GM12874 (cell line): ENCODE measurements at regions not wholly inside any gene's neighbourhood (a gene's known extent, or its start where the extent isn't known, plus 50 kb on each side); places are given as distances from the start of the nearest gene placed in this dataset.

ENCODE experiments used
- TF ChIP-seq, protein P1 (sequence below): IDR thresholded peaks from 2 replicates; pipeline ENCODE4 v1.5.1; 2011; ENCODE audit warnings: low read depth, mild to moderate bottlenecking, control low read depth, low read length, moderate library complexity; ENCODE audit not compliant: insufficient read depth

DNA sequence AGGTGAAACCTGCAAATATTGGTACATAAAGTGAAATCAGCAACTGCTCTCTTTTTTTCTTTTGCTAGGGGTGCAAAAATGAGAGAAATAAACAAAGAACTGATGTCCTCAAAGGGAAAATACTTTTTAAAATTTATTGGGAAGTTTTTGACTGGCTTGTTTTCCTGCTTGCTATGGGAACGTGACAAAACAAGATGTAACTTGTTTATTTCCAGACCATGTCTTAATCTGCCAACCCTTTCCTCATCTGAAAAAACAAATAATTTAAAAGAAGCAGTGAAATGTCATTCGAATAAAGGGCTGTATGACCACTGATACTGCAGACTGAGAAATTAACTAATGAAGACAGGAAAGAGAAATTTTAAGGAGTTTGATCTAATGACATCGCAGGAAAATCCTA is 221.9 kb downstream of the CBLN4 start:
- TF ChIP-seq, protein P1, sequence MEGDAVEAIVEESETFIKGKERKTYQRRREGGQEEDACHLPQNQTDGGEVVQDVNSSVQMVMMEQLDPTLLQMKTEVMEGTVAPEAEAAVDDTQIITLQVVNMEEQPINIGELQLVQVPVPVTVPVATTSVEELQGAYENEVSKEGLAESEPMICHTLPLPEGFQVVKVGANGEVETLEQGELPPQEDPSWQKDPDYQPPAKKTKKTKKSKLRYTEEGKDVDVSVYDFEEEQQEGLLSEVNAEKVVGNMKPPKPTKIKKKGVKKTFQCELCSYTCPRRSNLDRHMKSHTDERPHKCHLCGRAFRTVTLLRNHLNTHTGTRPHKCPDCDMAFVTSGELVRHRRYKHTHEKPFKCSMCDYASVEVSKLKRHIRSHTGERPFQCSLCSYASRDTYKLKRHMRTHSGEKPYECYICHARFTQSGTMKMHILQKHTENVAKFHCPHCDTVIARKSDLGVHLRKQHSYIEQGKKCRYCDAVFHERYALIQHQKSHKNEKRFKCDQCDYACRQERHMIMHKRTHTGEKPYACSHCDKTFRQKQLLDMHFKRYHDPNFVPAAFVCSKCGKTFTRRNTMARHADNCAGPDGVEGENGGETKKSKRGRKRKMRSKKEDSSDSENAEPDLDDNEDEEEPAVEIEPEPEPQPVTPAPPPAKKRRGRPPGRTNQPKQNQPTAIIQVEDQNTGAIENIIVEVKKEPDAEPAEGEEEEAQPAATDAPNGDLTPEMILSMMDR = no peak

DNA sequence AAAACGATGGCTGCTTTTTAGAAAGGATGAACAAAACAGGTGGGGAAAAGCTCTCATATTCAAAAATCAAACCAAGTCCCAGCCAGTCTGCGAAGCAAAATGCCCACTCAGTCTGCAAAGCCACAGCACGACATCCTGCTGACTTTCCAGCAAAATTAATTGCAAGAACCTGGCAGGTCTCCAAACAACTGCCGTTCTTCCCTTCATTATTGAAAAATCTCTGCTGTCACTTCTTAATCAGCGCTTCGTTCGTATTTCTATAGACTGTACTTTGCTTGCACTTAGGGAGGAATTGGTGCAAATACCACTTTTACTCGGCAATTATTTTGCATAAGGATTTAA is 222.4 kb downstream of the CBLN4 start:
- TF ChIP-seq, protein P1 = no peak

DNA sequence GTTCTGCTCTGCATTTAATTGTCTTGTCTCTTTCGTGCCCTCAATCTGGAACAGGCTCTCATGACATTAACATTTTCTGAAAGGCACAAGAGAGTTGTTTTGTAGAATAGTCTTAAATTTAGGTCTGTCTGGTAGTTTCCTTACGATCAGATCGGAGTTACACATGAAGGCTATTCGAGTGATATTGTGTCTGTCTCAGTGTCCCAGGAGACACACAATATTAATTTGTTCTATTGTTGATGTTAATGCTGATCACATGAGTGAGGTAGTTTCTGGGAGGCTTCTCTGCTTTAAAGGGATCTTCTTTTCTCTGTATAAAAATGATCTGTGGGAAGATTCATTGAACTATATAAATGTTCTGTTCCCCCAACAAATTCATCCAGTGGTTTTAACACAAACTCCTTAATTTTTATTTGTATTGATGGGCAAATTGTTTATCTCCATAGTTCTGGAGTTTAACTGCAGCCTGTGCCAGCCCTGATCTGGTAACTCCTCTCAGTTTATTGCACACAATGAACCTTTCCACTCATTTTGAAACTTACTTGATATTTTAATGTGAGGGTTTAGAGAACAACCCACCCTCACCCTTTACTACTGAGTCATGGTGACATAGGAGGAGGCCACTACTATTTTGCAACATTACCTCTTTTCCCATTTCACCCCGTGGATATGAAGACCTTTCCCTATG is 223.0 kb downstream of the CBLN4 start:
- TF ChIP-seq, protein P1 = no peak

DNA sequence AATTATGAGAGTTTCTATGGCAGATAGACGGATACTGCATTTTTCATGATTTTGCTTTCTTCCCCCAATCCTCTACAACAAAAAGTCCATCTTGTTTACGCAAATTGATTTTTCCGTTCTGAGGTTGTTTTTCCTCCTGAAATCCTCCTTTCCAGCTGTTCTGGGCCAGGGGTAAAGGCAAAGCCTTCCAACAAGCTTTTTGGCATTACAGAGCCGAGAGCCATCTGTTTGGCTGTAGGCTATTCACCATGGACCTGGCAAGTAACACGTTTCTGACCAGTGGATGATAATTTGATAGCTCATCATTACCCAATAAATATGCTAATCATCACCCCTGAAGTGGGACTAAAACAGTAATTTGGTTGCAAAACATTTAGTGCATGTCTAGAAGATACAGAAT is 226.5 kb downstream of the CBLN4 start:
- TF ChIP-seq, protein P1 = no peak

DNA sequence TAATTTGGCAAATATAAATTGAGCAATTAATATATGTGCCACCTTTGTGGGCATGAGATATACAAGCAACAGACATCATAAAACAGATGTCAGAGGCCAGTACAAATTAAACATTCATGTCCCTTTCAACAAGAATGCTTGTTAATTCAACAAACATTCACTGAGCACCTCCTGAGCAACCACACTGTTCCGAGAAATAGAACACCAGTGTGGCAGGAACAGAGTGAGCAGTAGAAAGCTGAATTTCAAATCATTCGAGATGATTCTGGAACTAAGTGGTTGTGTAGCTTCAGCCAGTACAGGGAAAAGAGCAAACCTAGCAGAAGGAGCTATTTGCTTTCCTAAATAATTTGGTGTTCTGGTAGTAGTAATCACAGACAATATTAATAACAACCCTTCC is 227.7 kb downstream of the CBLN4 start:
- TF ChIP-seq, protein P1 = no peak

DNA sequence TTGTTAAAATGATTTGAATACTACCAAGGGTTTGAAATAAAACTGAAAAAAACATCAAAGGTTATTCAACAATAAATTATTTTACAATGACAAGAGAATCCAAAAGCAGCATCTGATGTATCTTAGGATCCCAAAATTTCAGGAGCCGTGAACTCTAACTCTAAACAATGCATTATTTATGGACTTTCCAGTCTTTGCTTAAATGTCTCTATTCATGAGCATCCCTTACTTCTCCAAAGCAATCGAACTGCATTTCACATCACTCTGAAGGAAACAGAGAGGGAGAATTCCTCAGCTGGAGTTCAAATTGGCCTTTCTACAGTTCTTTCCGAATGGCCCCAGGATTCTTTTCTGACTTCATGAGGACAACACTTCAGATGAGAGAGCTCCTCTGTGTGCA is 229.1 kb downstream of the CBLN4 start:
- TF ChIP-seq, protein P1 = no peak

DNA sequence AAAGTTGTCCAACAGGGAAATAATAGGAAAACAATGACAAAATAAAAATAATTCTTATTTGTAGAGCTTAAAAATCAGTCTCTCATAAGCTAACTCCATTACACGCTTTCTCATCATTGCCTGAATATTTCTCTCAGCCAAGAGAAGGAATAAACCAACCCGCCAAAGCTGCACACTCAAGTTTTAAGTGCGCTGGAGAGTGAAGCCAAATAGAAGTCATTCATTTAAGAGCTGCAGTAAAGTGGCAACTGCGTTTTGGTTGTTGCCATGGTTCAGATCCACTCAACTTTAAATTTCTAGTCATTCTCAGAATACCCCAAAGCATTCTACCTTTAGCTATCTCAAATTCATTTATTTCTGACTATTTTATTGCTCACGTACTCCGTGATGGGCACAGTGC is 230.7 kb downstream of the CBLN4 start:
- TF ChIP-seq, protein P1 = no peak
